Right ventricle myocardium inferior (tissue), 1 donor: ENCODE measurements at regions not wholly inside any gene's neighbourhood (a gene's known extent, or its start where the extent isn't known, plus 50 kb on each side); places are given as distances from the start of the nearest gene placed in this dataset.

Experiments
- ATAC-seq: fragments of 200-7000 bp; cut with Tn5 transposase; one replicate; pipeline ENCODE4 v1.9.1; 2020; ENCODE audit warnings: mild to moderate bottlenecking, moderate library complexity
- DNase-seq: peaks from one replicate; pipeline ENCODE4 v3.0.0; 2021; ENCODE audit errors: missing footprints
- intact Hi-C: fragments of 100-400 bp; cut with DNase I; formaldehyde crosslinking; loops from one replicate; pipeline ENCODE4 v1.11.0; 2022
- donor health status: DM: no; HTN: yes; CAD: no; lungs with severe emphysema.

DNA sequence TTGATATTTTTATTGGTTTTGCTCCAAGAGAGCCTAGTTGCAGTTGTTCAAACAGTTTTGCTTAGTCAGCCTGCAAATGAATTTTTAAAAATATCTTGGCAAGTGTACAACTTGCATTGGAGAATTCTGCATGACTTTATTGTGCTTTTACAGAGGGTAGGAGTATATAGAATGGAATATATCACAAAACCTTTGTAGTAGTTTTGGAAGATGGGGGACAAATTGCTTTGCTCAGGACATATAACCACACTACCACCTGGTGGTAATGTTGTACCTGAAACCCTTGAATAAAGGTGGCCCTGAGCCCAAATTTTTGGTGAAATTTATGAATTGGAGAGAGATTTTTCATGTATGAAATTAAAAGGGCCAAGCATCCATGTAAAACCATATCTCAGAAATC is 645.2 kb downstream of the MED13L start:
- DNase-seq (no peak), ATAC-seq (no peak)
- intact Hi-C loops: loop anchor here (2.0 kb wide), 1 partner anchor 964 kb away; no protein-coding TSS in a partner anchor

DNA sequence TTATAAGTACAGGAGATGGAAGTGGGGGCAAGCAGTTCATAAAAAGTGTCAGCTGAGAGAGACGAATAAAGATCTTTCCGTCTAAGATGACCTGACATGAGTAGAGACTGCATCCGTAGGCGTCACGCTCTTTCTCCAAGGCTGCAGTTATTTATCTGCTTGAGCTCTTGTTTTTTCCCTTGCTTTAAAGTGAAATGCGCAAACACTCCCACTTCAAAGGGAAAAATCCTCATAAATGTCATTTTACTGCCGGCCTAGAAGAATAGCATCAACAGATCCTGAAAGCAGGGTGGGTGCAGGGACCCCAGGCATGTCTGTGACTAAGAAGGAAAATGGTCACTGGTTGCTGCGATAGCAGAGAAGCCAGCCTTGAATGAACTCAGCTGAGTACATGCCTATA is 647.4 kb downstream of the MED13L start:
- DNase-seq (no peak), ATAC-seq (no peak)
- intact Hi-C loops: no loop called here

- no peak for ATAC-seq
- intact Hi-C loops: no loop called here
- no peak for DNase-seq
Measured at GRCh38 chr12:115626210-115626609, 651.3 kb downstream of the MED13L start.

GRCh38 chr12:115623764-115624334 is 653.6 kb downstream of the MED13L start:
- peak; percentile 75 for DNase-seq
- intact Hi-C loops: loop anchor here (2.0 to 5.0 kb wide), 4 partner anchors 117 to 187 kb away; no protein-coding TSS in a partner anchor
- ATAC-seq: peak; percentile 67

DNA sequence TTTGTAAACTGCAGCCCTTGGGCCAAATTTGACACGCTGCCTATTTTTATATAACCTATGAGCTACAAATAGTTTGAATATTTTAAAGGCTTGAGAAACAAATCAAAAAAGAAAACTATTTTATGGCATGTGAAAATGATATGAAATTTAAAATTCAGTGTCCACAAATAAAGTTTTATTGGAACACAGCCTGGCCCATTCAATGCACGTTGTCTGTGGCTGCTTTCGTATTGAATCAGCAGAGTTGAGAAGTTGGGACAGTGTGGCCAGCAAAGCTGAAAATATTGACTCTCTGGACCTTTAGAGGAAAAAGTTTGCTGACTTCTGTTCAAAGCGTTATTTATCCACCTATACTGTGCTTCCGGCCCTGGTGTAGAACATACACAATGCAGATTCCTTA is 654.2 kb downstream of the MED13L start:
- intact Hi-C loops: loop anchor here (5.0 kb wide), 2 partner anchors 116 to 186 kb away; no protein-coding TSS in a partner anchor
- no peak for DNase-seq
- ATAC-seq: no peak

DNA sequence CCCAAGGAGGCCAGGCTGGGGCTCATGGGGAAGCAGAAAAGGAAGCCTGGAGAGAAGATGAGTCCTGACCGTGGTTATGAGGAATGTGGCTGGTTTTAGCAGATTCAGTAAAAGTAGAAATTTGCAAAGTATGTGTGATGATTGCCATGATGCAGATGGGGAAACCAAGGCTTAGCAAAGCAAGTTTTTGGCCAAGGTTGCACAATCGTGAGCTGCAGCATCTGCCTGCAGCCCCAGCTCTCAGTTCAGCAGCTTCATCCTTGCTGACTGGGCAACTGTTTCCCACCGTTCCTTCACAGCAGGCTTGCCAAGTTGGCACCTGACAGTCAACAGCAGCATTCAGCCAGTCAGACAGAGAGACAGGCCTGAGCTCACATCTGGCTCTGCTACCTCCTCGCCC is 656.7 kb downstream of the MED13L start:
- no peak for DNase-seq
- intact Hi-C loops: loop anchor here (5.0 kb wide), 2 partner anchors 114 to 184 kb away; no protein-coding TSS in a partner anchor
- ATAC-seq: no peak

GRCh38 chr12:115619889-115620288 is 657.6 kb downstream of the MED13L start:
- DNase-seq (no peak), ATAC-seq (no peak)
- intact Hi-C loops: loop anchor here (5.0 kb wide), 2 partner anchors 113 to 183 kb away; no protein-coding TSS in a partner anchor

GRCh38 chr12:115619061-115619460 is 658.4 kb downstream of the MED13L start:
- DNase-seq (peak; percentile 57), ATAC-seq (no peak)
- intact Hi-C loops: no loop called here

DNA sequence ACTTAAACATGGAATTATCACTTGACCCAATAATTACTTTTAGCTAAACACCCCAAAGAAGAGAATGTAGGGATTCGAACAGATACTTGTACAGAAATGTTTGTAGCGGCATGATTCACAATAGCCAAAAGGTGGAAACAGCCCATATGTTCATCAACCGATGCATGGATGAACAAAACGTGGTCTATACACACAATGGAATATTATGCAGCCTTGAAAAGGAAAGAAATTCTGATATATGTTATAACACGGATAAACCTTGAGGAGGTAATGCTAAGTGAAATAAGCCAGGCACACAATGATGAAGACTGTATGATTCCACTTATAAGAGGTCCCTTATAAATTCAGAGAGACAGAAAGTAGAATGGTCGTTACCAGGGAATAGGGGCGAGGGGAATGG is 659.4 kb downstream of the MED13L start:
- ATAC-seq (no peak), DNase-seq (no peak)
- intact Hi-C loops: no loop called here

DNA sequence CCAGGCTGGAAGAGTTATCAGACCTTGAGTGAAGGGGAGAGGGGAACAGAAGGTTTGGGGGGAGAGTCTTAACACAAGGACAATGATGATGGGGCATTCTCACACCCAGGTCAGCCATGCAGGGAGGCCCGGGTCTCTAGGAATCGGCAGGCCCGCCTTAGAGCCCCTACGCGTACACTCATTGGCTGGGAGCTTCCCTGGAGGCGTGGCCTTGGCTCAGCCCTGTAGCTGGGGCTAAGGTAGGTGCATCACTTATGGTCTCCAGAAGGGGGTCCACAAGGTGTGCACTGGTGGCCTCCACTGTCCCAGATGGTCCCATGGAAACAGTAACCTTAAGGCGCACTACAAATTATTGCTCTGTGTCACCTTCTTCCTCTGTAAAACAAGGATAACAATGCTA is 660.1 kb downstream of the MED13L start:
- intact Hi-C loops: no loop called here
- no peak for ATAC-seq
- DNase-seq: no peak

- ATAC-seq (peak; percentile 47), DNase-seq (peak; percentile 67)
- intact Hi-C loops: no loop called here
Measured at GRCh38 chr12:115611477-115611876, 666.0 kb downstream of the MED13L start.

DNA sequence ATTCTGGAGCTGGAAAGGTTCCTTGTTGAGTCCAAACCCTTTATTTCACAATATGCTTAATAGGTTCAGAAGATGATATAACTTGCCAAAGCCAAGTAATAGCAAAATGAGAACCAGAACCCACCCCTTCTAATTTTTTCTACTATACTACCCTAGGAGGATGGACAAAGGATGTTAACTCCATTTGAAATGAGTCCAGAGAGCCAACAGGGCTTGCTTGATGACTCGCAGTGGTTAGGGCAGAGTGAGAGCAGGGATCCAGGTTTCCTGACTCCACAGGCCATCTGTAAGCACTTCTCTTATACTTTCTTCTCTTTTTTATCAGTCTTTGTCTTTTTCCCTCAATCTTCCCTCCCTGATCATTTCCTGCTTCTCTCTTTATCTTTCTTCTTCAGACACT is 668.1 kb downstream of the MED13L start:
- no peak for ATAC-seq
- DNase-seq: no peak
- intact Hi-C loops: no loop called here

DNA sequence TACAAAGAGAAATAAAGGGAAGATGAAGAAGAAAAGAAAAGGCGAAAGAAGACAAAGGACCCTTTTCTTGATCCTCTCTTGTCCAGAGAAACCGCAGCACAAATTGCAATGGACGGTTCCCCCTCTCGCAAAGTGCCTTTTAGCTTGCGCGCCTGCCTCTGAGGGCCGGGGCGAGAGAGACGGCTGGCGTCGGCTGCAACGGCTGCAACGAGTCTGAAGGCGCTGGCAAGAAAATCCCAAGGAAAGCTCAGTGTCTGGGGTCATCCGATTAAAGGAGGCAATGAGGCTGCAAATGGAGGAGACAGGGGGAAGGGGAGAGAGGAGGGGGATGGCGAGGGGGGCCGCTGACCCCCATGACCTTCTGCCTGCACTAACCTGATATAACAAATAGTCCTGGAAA is 671.5 kb downstream of the MED13L start:
- intact Hi-C loops: no loop called here
- DNase-seq (no peak), ATAC-seq (no peak)

- intact Hi-C loops: no loop called here
- ATAC-seq: no peak
Measured at GRCh38 chr12:115598871-115599811, 678.4 kb downstream of the MED13L start.

GRCh38 chr12:115597157-115597712 is 680.3 kb downstream of the MED13L start:
- ATAC-seq (no peak), DNase-seq (no peak)
- intact Hi-C loops: no loop called here

More at GRCh38 chr12:115598871-115599811, 678.4 kb downstream of the MED13L start:
- DNase-seq: no peak

DNA sequence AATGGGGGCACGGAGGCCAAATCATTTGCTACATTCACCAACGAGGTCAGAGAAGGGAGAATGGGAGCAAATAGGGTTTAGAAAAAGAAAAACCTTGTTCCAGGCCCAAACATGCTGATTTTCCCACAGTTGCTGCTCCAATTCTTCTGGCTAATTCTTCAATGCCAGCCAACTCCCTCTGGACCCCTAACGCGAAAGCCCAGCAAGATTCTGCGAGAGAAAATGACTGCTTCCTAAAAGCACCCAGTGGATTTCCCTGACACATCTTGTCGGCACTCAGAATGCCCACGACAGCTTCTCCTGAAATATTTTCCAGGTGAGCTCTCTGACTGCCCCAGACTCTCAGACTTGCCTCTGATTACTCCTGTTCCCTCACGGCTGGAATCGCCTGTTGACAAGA is 689.4 kb downstream of the MED13L start:
- DNase-seq: no peak
- ATAC-seq: no peak
- intact Hi-C loops: no loop called here

GRCh38 chr12:115584156-115584555 is 693.3 kb downstream of the MED13L start:
- DNase-seq (no peak), ATAC-seq (no peak)
- intact Hi-C loops: no loop called here

GRCh38 chr12:115583591-115583990 is 693.9 kb downstream of the MED13L start:
- ATAC-seq: no peak

GRCh38 chr12:115577401-115577800 is 700.1 kb downstream of the MED13L start:
- no peak for ATAC-seq

More at GRCh38 chr12:115583591-115583990, 693.9 kb downstream of the MED13L start:
- DNase-seq: no peak
- intact Hi-C loops: no loop called here

DNA sequence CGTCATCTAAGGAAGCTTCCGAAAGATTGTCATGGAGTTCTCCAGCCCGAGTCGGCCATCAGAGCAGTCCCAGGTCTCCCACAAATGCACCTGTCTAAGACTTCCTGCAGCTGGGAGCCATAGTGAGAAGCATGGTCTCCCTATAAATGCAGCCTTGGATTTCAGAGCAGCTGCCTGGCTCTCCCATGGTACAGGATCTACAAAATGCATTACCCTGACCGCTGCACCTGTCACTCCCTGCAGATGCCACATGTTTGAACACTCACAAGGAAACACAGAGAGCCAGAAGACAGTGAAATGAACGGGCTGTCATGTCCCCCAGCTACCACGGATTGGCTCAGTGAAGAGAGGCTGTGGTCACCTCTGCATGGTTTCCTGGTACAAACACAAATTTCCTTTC is 702.7 kb downstream of the MED13L start:
- ATAC-seq: no peak
- no peak for DNase-seq
- intact Hi-C loops: no loop called here

More at GRCh38 chr12:115577401-115577800, 700.1 kb downstream of the MED13L start:
- DNase-seq: no peak
- intact Hi-C loops: no loop called here
